ENCODE measurements at regions not wholly inside any gene's neighbourhood (a gene's known extent, or its start where the extent isn't known, plus 50 kb on each side); places are given as distances from the start of the nearest gene placed in this dataset.

DNA sequence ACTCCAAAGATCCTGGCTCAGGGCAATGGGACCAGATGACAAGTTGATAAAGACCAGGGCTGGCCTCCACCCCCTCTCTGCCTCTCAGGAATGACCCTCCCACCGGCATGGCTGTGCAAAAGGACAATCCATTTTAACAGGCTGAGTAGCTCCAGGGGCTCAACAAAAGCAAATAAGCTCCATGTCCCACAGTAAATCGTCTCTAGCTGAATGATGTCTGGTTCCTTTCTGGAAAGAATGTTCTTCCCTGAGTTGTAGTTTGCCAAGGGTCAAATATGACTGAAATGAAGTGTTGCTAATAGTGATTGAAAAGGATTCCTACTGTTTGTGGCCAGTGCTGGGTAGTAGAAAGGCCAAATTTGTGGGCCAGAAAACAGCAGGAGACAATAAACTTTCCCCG is 434.4 kb upstream of the ETAA1 start:
- H3K9me3 ChIP-seq (ENCODE audit: control insufficient read depth, insufficient read depth, low read length): no peaks in the 10 kb centered on the region
- H3K9ac ChIP-seq (ENCODE audit: low read depth, low read length): no peak overlapping the region
- no peaks in the 10 kb centered on the region for H3K9me1 ChIP-seq (ENCODE audit: insufficient read depth, low read length)
- H4K20me1 ChIP-seq (ENCODE audit: insufficient read depth, low read length): no peaks in the 10 kb centered on the region
- intact Hi-C loops (cut with micrococcal nuclease) (no loop called here), in situ Hi-C loops (cut with MboI; ENCODE audit: low sequenced_read_pairs) (no loop called here), dilution Hi-C loops (cut with HindIII; ENCODE audit: low sequenced_read_pairs, unreplicated experiment) (no loop called here)
- POLR2A ChIA-PET (ENCODE audit: unreplicated experiment): no interaction called here
- no peak overlapping the region for H3K27ac ChIP-seq (ENCODE audit: insufficient read depth, low read length)
- H2AFZ ChIP-seq (replicated peaks; ENCODE audit: low read length, poor library complexity): no peak overlapping the region
- no TSS peak for BruUV-seq (replicated peaks)
- no peak overlapping the region for H2BK15ac ChIP-seq (ENCODE audit: low read depth, low read length)
- no peaks in the 10 kb centered on the region for H3K79me1 ChIP-seq (ENCODE audit: low read depth in 1 of 2, low read length in 2 of 2)
- no CpG with 5 or more reads among the region's 3 CpGs for WGBS, 2 experiments (ENCODE audit: extremely low coverage in 2 of 2, insufficient read length in 1 of 2)
- no peak overlapping the region for H3K14ac ChIP-seq (replicated peaks; ENCODE audit: low read depth, low read length)
- H3K4ac ChIP-seq (ENCODE audit: low read depth, low read length): no peak overlapping the region
- no peak overlapping the region for H2AK5ac ChIP-seq (ENCODE audit: low read depth, low read length)
- H3K4me3 ChIP-seq (ENCODE audit: insufficient read depth, low read depth, low read length): no peak overlapping the region
- H2BK5ac ChIP-seq (ENCODE audit: low read depth, low read length, poor library complexity, severe bottlenecking): no peak overlapping the region
- no peak overlapping the region for H2BK120ac ChIP-seq (ENCODE audit: low read depth, low read length)
- H4K5ac ChIP-seq (ENCODE audit: low read depth, low read length): no peak overlapping the region
- H4K8ac ChIP-seq (ENCODE audit: low read depth in 2 of 2, low read length in 2 of 2): no peak overlapping the region
- ATAC-seq (ENCODE audit: low read depth): no peak
- no peaks in the 10 kb centered on the region for H3K4me1 ChIP-seq (ENCODE audit: control insufficient read depth, insufficient read depth, low read length)
- no peak for DNase-seq
- TF ChIP-seq CTCF (conservative IDR thresholded peaks at IDR 0.05; ENCODE audit: low read depth, low read length) (no peak), CHD1 (IDR thresholded peaks at IDR 0.05; ENCODE audit: low read depth, low read length) (no peak), BHLHE40 (IDR thresholded peaks at IDR 0.05; ENCODE audit: low read depth, low read length) (no peak), MAZ (IDR thresholded peaks at IDR 0.05; ENCODE audit: borderline replicate concordance, low read depth, low read length) (no peak), RCOR1 (IDR thresholded peaks at IDR 0.05; ENCODE audit: insufficient replicate concordance, low read length) (no peak), SMC3 (IDR thresholded peaks at IDR 0.05; ENCODE audit: low read depth, low read length) (no peak)
- no peak overlapping the region for H3K18ac ChIP-seq (ENCODE audit: low read depth, low read length)
- H3K23ac ChIP-seq (ENCODE audit: low read depth, low read length): no peak overlapping the region
- H2AK9ac ChIP-seq (replicated peaks; ENCODE audit: low read depth, low read length, poor library complexity): no peak overlapping the region
- no peak overlapping the region for H3K56ac ChIP-seq (ENCODE audit: extremely low read depth, insufficient read depth, low read length)
- CTCF ChIA-PET: no interaction called here
- no peaks in the 10 kb centered on the region for H3K27me3 ChIP-seq (ENCODE audit: control insufficient read depth, insufficient read depth, low read length)
- no peak overlapping the region for H4K91ac ChIP-seq (ENCODE audit: insufficient read depth, low read depth, low read length)
- H3K4me2 ChIP-seq (ENCODE audit: low read depth, low read length): no peak overlapping the region
- H2BK20ac ChIP-seq (ENCODE audit: low read depth, low read length): no peak overlapping the region
- no peaks in the 10 kb centered on the region for H3K36me3 ChIP-seq (ENCODE audit: control insufficient read depth, insufficient read depth, low read length)

Measured in IMR-90 (cell line).